ENCODE measurements at regions not wholly inside any gene's neighbourhood (a gene's known extent, or its start where the extent isn't known, plus 50 kb on each side); places are given as distances from the start of the nearest gene placed in this dataset.

DNA sequence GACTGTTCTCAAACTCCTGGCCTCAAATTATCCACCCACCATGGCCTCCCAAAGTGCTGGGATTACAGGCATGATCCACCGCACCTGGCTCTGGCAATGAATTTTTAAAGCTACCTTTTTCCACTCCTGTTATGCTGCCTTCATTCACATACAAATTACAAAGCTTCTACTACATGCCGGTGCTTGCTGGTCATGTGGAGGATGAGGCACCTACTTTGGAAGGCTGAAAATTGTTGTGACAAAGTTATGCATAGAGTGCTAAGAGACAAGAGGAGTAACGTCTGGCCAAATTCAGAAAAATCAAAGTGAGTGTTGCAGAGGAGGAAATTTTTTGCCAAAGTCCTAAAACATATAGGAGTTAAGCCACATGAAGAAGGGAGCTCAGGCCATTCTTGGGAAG is 191.7 kb upstream of the PPFIA2 start:
- no peak overlapping the region for H3K9ac ChIP-seq (ENCODE audit: low read length)
- Mint-ChIP-seq H3K36me3 (ENCODE audit: low read depth, unreplicated experiment) (no peaks in the 10 kb centered on the region), H3K27me3 (ENCODE audit: low read depth, unreplicated experiment) (no peaks in the 10 kb centered on the region), H3K4me1 (ENCODE audit: low read depth, unreplicated experiment) (no peaks in the 10 kb centered on the region), H3K9me3 (ENCODE audit: unreplicated experiment) (no peaks in the 10 kb centered on the region), H3K27ac (ENCODE audit: unreplicated experiment) (no peak overlapping the region), H3K4me3 (ENCODE audit: unreplicated experiment) (no peak overlapping the region)
- TF ChIP-seq EZH2 (IDR thresholded peaks at IDR 0.05; ENCODE audit: insufficient read depth, low read length) = no peak
- H3K4me2 ChIP-seq (ENCODE audit: low read length) = no peak overlapping the region
- H3K4me3 ChIP-seq (ENCODE audit: insufficient read depth, low read depth, low read length) = no peak overlapping the region
- no peaks in the 10 kb centered on the region for H3K79me2 ChIP-seq (ENCODE audit: insufficient read depth, low read length)
- no peak overlapping the region for H2AFZ ChIP-seq (ENCODE audit: low read depth, low read length)
- no peaks in the 10 kb centered on the region for H3K9me3 ChIP-seq (ENCODE audit: insufficient read depth, low read depth, low read length)
- DNase-seq (ENCODE audit: low read depth) (no peak), FAIRE-seq (no peak)
- no peaks in the 10 kb centered on the region for H3K36me3 ChIP-seq (ENCODE audit: insufficient read depth, low read length)
- no peaks in the 10 kb centered on the region for H4K20me1 ChIP-seq (ENCODE audit: insufficient read depth, low read length)
- H3K4me1 ChIP-seq (ENCODE audit: insufficient read depth, low read length) = no peaks in the 10 kb centered on the region
- no peaks in the 10 kb centered on the region for H3K27me3 ChIP-seq (ENCODE audit: insufficient read depth, low read length)
- H3K27ac ChIP-seq (ENCODE audit: low read depth, low read length) = no peak overlapping the region

DNA sequence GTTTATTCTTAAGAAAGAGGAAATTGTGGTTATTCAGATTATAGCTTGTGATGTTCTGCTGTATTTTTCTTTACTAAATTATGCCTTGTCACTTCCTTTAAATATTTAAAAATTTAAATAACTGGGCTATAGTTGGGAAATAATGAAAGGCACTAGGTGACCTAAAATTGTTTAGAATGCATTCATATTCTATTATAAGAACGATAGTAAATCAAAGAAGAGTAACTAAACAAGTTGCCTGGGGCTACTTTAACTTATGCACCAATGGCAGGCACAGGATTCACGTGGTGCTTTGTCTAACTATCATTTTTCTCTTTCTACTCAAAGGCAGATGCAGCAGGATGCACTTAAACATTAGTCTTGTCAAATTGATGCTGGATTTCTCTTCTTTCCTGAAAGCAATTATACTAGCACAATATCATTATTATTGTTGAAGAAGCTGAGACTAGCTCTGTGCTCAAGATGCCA is 190.7 kb upstream of the PPFIA2 start:
- Mint-ChIP-seq H3K27me3 (ENCODE audit: low read depth, unreplicated experiment) (no peaks in the 10 kb centered on the region), H3K9me3 (ENCODE audit: unreplicated experiment) (no peaks in the 10 kb centered on the region), H3K27ac (ENCODE audit: unreplicated experiment) (no peak overlapping the region), H3K4me1 (ENCODE audit: low read depth, unreplicated experiment) (no peaks in the 10 kb centered on the region), H3K4me3 (ENCODE audit: unreplicated experiment) (no peak overlapping the region), H3K36me3 (ENCODE audit: low read depth, unreplicated experiment) (no peaks in the 10 kb centered on the region)
- no peaks in the 10 kb centered on the region for H3K9me3 ChIP-seq (ENCODE audit: insufficient read depth, low read depth, low read length)
- FAIRE-seq (no peak), DNase-seq (ENCODE audit: low read depth) (no peak)
- H3K9ac ChIP-seq (ENCODE audit: low read length) = no peak overlapping the region
- H4K20me1 ChIP-seq (ENCODE audit: insufficient read depth, low read length) = no peaks in the 10 kb centered on the region
- no peaks in the 10 kb centered on the region for H3K4me1 ChIP-seq (ENCODE audit: insufficient read depth, low read length)
- no peak overlapping the region for H3K4me2 ChIP-seq (ENCODE audit: low read length)
- H2AFZ ChIP-seq (ENCODE audit: low read depth, low read length) = no peak overlapping the region
- H3K79me2 ChIP-seq (ENCODE audit: insufficient read depth, low read length) = no peaks in the 10 kb centered on the region
- H3K4me3 ChIP-seq (ENCODE audit: insufficient read depth, low read depth, low read length) = no peak overlapping the region
- no peaks in the 10 kb centered on the region for H3K36me3 ChIP-seq (ENCODE audit: insufficient read depth, low read length)
- TF ChIP-seq, protein P1, sequence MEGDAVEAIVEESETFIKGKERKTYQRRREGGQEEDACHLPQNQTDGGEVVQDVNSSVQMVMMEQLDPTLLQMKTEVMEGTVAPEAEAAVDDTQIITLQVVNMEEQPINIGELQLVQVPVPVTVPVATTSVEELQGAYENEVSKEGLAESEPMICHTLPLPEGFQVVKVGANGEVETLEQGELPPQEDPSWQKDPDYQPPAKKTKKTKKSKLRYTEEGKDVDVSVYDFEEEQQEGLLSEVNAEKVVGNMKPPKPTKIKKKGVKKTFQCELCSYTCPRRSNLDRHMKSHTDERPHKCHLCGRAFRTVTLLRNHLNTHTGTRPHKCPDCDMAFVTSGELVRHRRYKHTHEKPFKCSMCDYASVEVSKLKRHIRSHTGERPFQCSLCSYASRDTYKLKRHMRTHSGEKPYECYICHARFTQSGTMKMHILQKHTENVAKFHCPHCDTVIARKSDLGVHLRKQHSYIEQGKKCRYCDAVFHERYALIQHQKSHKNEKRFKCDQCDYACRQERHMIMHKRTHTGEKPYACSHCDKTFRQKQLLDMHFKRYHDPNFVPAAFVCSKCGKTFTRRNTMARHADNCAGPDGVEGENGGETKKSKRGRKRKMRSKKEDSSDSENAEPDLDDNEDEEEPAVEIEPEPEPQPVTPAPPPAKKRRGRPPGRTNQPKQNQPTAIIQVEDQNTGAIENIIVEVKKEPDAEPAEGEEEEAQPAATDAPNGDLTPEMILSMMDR (IDR thresholded peaks at IDR 0.05; ENCODE audit: insufficient read depth, low read depth, low read length) = no peak
- no peak for TF ChIP-seq EZH2 (IDR thresholded peaks at IDR 0.05; ENCODE audit: insufficient read depth, low read length)
- no peaks in the 10 kb centered on the region for H3K27me3 ChIP-seq (ENCODE audit: insufficient read depth, low read length)
- H3K27ac ChIP-seq (ENCODE audit: low read depth, low read length) = no peak overlapping the region

DNA sequence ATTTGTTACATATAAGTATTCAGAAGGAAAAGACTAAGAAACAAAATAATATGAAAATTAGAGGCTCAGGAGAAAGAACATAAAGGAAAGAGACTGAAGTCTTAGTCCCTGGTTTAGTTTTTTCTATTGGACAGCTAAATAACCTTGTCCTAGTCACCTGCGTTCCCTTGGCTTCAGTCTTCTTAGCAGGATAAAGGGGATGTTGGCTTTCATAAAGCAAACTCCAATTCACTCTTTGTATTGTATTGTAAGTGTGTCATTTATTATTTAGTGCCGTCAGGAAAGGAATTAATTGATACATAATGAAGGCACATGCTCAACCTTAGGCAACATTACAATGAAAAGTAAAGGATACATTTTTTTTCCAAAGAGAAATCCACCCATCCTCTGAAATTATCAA is 190.3 kb upstream of the PPFIA2 start:
- no peak overlapping the region for H3K27ac ChIP-seq (ENCODE audit: low read depth, low read length)
- no peaks in the 10 kb centered on the region for H3K9me3 ChIP-seq (ENCODE audit: insufficient read depth, low read depth, low read length)
- H3K9me3 Mint-ChIP-seq (ENCODE audit: unreplicated experiment) = no peaks in the 10 kb centered on the region
- no peaks in the 10 kb centered on the region for H3K27me3 ChIP-seq (ENCODE audit: insufficient read depth, low read length)
- H3K4me1 Mint-ChIP-seq (ENCODE audit: low read depth, unreplicated experiment) = no peaks in the 10 kb centered on the region
- H3K36me3 ChIP-seq (ENCODE audit: insufficient read depth, low read length) = no peaks in the 10 kb centered on the region
- H3K4me1 ChIP-seq (ENCODE audit: insufficient read depth, low read length) = no peaks in the 10 kb centered on the region
- no peak for FAIRE-seq
- H3K36me3 Mint-ChIP-seq (ENCODE audit: low read depth, unreplicated experiment) = no peaks in the 10 kb centered on the region
- H3K79me2 ChIP-seq (ENCODE audit: insufficient read depth, low read length) = no peaks in the 10 kb centered on the region
- no peak overlapping the region for H3K4me2 ChIP-seq (ENCODE audit: low read length)
- H3K4me3 ChIP-seq (ENCODE audit: insufficient read depth, low read depth, low read length) = no peak overlapping the region
- no peak overlapping the region for H3K9ac ChIP-seq (ENCODE audit: low read length)
- TF ChIP-seq EZH2 (IDR thresholded peaks at IDR 0.05; ENCODE audit: insufficient read depth, low read length) = no peak
- TF ChIP-seq, protein P1 (IDR thresholded peaks at IDR 0.05; ENCODE audit: insufficient read depth, low read depth, low read length) = no peak
- no peak overlapping the region for H2AFZ ChIP-seq (ENCODE audit: low read depth, low read length)
- no peak for DNase-seq (ENCODE audit: low read depth)
- no peaks in the 10 kb centered on the region for H3K27me3 Mint-ChIP-seq (ENCODE audit: low read depth, unreplicated experiment)
- H3K4me3 Mint-ChIP-seq (ENCODE audit: unreplicated experiment) = no peak overlapping the region
- no peaks in the 10 kb centered on the region for H4K20me1 ChIP-seq (ENCODE audit: insufficient read depth, low read length)
- H3K27ac Mint-ChIP-seq (ENCODE audit: unreplicated experiment) = no peak overlapping the region

All from astrocyte (in vitro differentiated cells and primary cell).